ENCODE measurements at regions not wholly inside any gene's neighbourhood (a gene's known extent, or its start where the extent isn't known, plus 50 kb on each side); places are given as distances from the start of the nearest gene placed in this dataset.
"Not testable (repeated sequence)": the region's sequence is repeated elsewhere in the genome, so short reads cannot be mapped to it uniquely, and the experiment has no call there.

DNA sequence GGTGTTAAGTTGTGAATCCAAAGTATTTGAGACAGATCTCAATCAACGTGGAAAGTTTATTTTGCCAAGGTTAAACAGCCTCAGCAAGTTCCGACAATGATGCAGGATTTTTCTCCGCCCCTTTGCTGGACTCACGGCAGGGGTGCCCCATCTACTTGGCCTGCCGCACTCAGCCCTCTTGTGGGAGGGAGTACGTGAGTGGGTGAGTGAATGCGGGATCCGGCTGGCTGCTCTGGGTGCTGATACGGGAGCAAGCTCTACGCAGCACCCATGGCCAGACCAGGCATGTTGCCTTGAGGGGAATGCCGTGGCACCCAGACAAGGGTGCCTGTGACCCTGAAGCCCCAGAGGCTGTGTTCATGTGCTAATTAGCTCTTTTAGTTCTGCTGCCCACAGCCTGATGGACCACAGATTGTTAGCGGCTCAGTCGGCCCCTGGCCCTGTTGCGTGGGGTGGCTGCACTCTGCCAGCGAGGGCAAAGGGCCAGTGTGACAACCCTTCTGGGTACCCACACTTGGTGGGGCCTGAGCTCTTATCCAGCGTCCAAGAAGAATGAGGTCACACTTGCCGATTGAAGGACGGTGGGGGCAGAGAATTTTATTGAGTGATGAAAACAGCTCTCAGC, 81.2 kb upstream of the FAM153A start:
- H3K23ac ChIP-seq (ENCODE audit: insufficient read length, low read depth, low read length); H3K18ac ChIP-seq (ENCODE audit: insufficient read length, low read depth, low read length); H2AFZ ChIP-seq (ENCODE audit: low read length); H3K23me2 ChIP-seq (ENCODE audit: insufficient read length, low read depth, low read length, poor library complexity, severe bottlenecking); H2BK120ac ChIP-seq (ENCODE audit: low read depth, low read length, poor library complexity, severe bottlenecking); H4K8ac ChIP-seq (replicated peaks; ENCODE audit: insufficient read length, low read depth, low read length); H3K79me1 ChIP-seq (ENCODE audit: insufficient read depth, low read depth, low read length, poor library complexity, severe bottlenecking); H3K14ac ChIP-seq (ENCODE audit: insufficient read depth, low read length); H3K56ac ChIP-seq (ENCODE audit: insufficient read length, low read depth, low read length); H2BK15ac ChIP-seq (ENCODE audit: low read depth, low read length); H3K36me3 Mint-ChIP-seq (ENCODE audit: insufficient read depth in 1 of 3, low read depth in 3 of 3); DNase-seq; H4K20me1 ChIP-seq (ENCODE audit: control insufficient read depth, insufficient read depth, insufficient read length); H3K4me1 Mint-ChIP-seq; H3K27me3 ChIP-seq (ENCODE audit: insufficient read depth, low read length); H3K9me3 ChIP-seq (ENCODE audit: control insufficient read depth, low read depth, low read length); H3K4me1 ChIP-seq (ENCODE audit: insufficient read depth, low read length); H3K9me3 Mint-ChIP-seq; H4K91ac ChIP-seq (ENCODE audit: insufficient read length, low read depth, low read length); H3K9ac ChIP-seq (ENCODE audit: extremely low read depth, insufficient read length, low read length); H3K4ac ChIP-seq (ENCODE audit: low read depth, low read length); H3K4me3 Mint-ChIP-seq; H3K27ac ChIP-seq (ENCODE audit: insufficient read length, low read depth, low read length); H2BK20ac ChIP-seq (ENCODE audit: low read depth, low read length, poor library complexity, severe bottlenecking); H3K79me2 ChIP-seq (ENCODE audit: insufficient read depth, low read length); H3K27ac Mint-ChIP-seq; H3K4me2 ChIP-seq (ENCODE audit: insufficient read depth, insufficient read length, low read length); H4K5ac ChIP-seq (ENCODE audit: insufficient read length, low read depth, low read length); H2BK5ac ChIP-seq (ENCODE audit: insufficient read length, low read length); H2AK5ac ChIP-seq (ENCODE audit: insufficient read length, low read length); H3T11ph ChIP-seq (ENCODE audit: low read length); H3K27me3 Mint-ChIP-seq (ENCODE audit: low read depth); H2BK12ac ChIP-seq (ENCODE audit: insufficient read length, low read depth, low read length): not testable (repeated sequence)
- no CpG with 5 or more reads among the region's 18 CpGs for WGBS (ENCODE audit: extremely low coverage, insufficient read length, low lambda C conversion rate)

DNA sequence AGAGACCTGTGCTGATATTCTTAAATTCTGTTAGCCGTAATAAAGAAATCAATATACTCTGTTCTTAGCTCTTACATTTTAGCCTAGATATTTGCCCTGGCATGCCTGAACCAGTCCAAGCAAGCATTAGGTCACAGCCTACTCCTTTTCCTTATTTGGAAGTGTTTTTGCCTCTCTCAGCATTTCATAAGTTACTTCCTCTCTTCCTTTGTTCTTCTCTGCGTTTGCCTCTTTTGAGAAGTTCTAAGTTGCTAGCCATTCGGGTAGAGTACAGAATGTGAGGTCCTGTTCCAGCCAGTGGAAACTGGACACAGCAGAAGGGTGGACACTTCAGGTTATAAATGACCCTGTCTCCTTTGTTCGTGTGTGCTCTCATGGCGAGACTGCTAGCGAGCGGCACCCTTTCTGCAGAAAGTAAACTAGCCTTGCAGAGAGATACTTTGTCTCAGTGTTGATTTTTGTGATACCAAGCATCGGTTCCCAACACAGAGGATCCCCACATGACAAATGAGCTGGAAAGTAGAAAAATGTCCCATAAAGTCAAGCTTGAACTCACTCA, 75.0 kb upstream of the FAM153A start:
- H4K8ac ChIP-seq (replicated peaks; ENCODE audit: insufficient read length, low read depth, low read length); H4K5ac ChIP-seq (ENCODE audit: insufficient read length, low read depth, low read length); H3K36me3 Mint-ChIP-seq (ENCODE audit: insufficient read depth in 1 of 3, low read depth in 3 of 3); H3K27me3 Mint-ChIP-seq (ENCODE audit: low read depth); H2BK15ac ChIP-seq (ENCODE audit: low read depth, low read length); H2BK12ac ChIP-seq (ENCODE audit: insufficient read length, low read depth, low read length); H3K27ac Mint-ChIP-seq; H3K79me1 ChIP-seq (ENCODE audit: insufficient read depth, low read depth, low read length, poor library complexity, severe bottlenecking); H3K27ac ChIP-seq (ENCODE audit: insufficient read length, low read depth, low read length); H2AFZ ChIP-seq (ENCODE audit: low read length); H2BK120ac ChIP-seq (ENCODE audit: low read depth, low read length, poor library complexity, severe bottlenecking); H4K20me1 ChIP-seq (ENCODE audit: control insufficient read depth, insufficient read depth, insufficient read length); H3K23me2 ChIP-seq (ENCODE audit: insufficient read length, low read depth, low read length, poor library complexity, severe bottlenecking); H3K4me1 ChIP-seq (ENCODE audit: insufficient read depth, low read length); H3K9ac ChIP-seq (ENCODE audit: extremely low read depth, insufficient read length, low read length); DNase-seq; H3K9me3 Mint-ChIP-seq; H2BK5ac ChIP-seq (ENCODE audit: insufficient read length, low read length); H2BK20ac ChIP-seq (ENCODE audit: low read depth, low read length, poor library complexity, severe bottlenecking); H3T11ph ChIP-seq (ENCODE audit: low read length); H3K4ac ChIP-seq (ENCODE audit: low read depth, low read length); H2AK5ac ChIP-seq (ENCODE audit: insufficient read length, low read length); H3K4me1 Mint-ChIP-seq; H3K23ac ChIP-seq (ENCODE audit: insufficient read length, low read depth, low read length); H3K4me2 ChIP-seq (ENCODE audit: insufficient read depth, insufficient read length, low read length); H3K14ac ChIP-seq (ENCODE audit: insufficient read depth, low read length); H4K91ac ChIP-seq (ENCODE audit: insufficient read length, low read depth, low read length); H3K56ac ChIP-seq (ENCODE audit: insufficient read length, low read depth, low read length); H3K27me3 ChIP-seq (ENCODE audit: insufficient read depth, low read length); H3K79me2 ChIP-seq (ENCODE audit: insufficient read depth, low read length); H3K4me3 Mint-ChIP-seq; H3K18ac ChIP-seq (ENCODE audit: insufficient read length, low read depth, low read length); H3K9me3 ChIP-seq (ENCODE audit: control insufficient read depth, low read depth, low read length): not testable (repeated sequence)
- no CpG with 5 or more reads among the region's 8 CpGs for WGBS (ENCODE audit: extremely low coverage, insufficient read length, low lambda C conversion rate)
